B cell (primary cell): ENCODE measurements at regions not wholly inside any gene's neighbourhood (a gene's known extent, or its start where the extent isn't known, plus 50 kb on each side); places are given as distances from the start of the nearest gene placed in this dataset.

Experiments
- ATAC-seq: fragments of 200-7000 bp; cut with Tn5 transposase; one replicate; pipeline ENCODE4 v1.10.0; 2021; ENCODE audit warnings: low read depth, mild to moderate bottlenecking, moderate number of reproducible peaks, moderate library complexity
- CTCF ChIA-PET: fragments of 350-600 bp; sonication (Branson Sonifier 250); formaldehyde crosslinking; loops from one replicate; lab custom pipeline; 2021; ENCODE audit warnings: antibody characterized with exemption, inconsistent platforms; lab: Charles Lee
- POLR2A ChIA-PET: fragments of 350-600 bp; sonication (Branson Sonifier 250); formaldehyde crosslinking; loops from one replicate; lab custom pipeline; 2021; ENCODE audit warnings: antibody characterized with exemption; lab: Charles Lee
- DNase-seq: peaks from one replicate; pipeline ENCODE4 v3.0.0; 2013
- H2AFZ ChIP-seq: 2 replicates; pipeline ENCODE4 v1.6.1; 2012; ENCODE audit warnings: mild to moderate bottlenecking, low read depth, low read length; ENCODE audit not compliant: insufficient read depth, poor library complexity, severe bottlenecking
- H3K27ac ChIP-seq, 2 donors: 1 replicate in 1 of 2; 2 replicates in 1 of 2; pipeline ENCODE4 v1.5.1; 2012 to 2013; ENCODE audit warnings: low read length in 2 of 2, mild to moderate bottlenecking in 2 of 2, moderate library complexity in 1 of 2
- H3K27me3 ChIP-seq, 4 experiments: fragments of 200-600 bp in 1 of 4; sonication (generic) in 1 of 4; replicated peaks in 1 of 4; 1 replicate in 2 of 4; 2 replicates in 2 of 4; pipeline versions ENCODE4 v1.6.1 to v1.7.0; 2013 to 2016; ENCODE audit warnings: low read length in 3 of 4, mild to moderate bottlenecking in 2 of 4, mixed read lengths in 1 of 4, moderate library complexity in 1 of 4; ENCODE audit not compliant: insufficient read depth in 4 of 4, control insufficient read depth in 3 of 4; ENCODE audit errors: control extremely low read depth in 1 of 4
- H3K36me3 ChIP-seq, 2 experiments: replicated peaks in 1 of 2; 1 replicate in 1 of 2; 2 replicates in 1 of 2; pipeline versions ENCODE4 v1.6.1 to v1.7.1; 2013; ENCODE audit warnings: low read length in 1 of 2; ENCODE audit not compliant: insufficient read depth in 2 of 2, control insufficient read depth in 1 of 2; ENCODE audit errors: control extremely low read depth in 1 of 2, extremely low read depth in 1 of 2
- H3K4me1 ChIP-seq, 2 donors: fragments of 200-600 bp in 1 of 2; sonication (generic) in 1 of 2; 1 replicate in 1 of 2; 2 replicates in 1 of 2; pipeline versions ENCODE4 v1.5.1 to v1.6.1; 2013 to 2017; ENCODE audit warnings: low read length in 2 of 2; ENCODE audit not compliant: control insufficient read depth in 2 of 2, insufficient read depth in 2 of 2
- H3K4me2 ChIP-seq: replicated peaks from 2 replicates; pipeline ENCODE3; 2012; ENCODE audit warnings: mild to moderate bottlenecking, low read depth, low read length; ENCODE audit not compliant: poor library complexity, severe bottlenecking
- H3K4me3 ChIP-seq, 5 experiments: fragments of 200-600 bp in 1 of 5; sonication (generic) in 1 of 5; 1 replicate in 3 of 5; 2 replicates in 2 of 5; pipeline versions ENCODE4 v1.5.1 to v1.7.0; 2011 to 2016; ENCODE audit warnings: low read length in 4 of 5, mild to moderate bottlenecking in 4 of 5, low read depth in 2 of 5, control low read depth in 1 of 5, moderate library complexity in 1 of 5; ENCODE audit not compliant: insufficient read depth in 1 of 5; ENCODE audit errors: control extremely low read depth in 1 of 5, extremely low read depth in 1 of 5
- H3K79me2 ChIP-seq: fragments of 200-600 bp; sonication (generic); one replicate; pipeline ENCODE4 v1.6.0; 2016; ENCODE audit warnings: low read length; ENCODE audit not compliant: control insufficient read depth, insufficient read depth
- H3K9ac ChIP-seq: fragments of 200-600 bp; sonication (generic); 2 replicates; pipeline ENCODE4 v1.6.1; 2017; ENCODE audit warnings: mild to moderate bottlenecking, low read length, moderate library complexity
- H3K9me3 ChIP-seq, 3 donors: one replicate each; pipeline versions ENCODE4 v1.6.1 to v1.7.1; 2013; ENCODE audit warnings: low read length in 2 of 3; ENCODE audit not compliant: control insufficient read depth in 2 of 3, insufficient read depth in 1 of 3; ENCODE audit errors: control extremely low read depth in 1 of 3
- H4K20me1 ChIP-seq: 2 replicates; pipeline ENCODE4 v1.6.0; 2012; ENCODE audit warnings: mild to moderate bottlenecking, low read length; ENCODE audit not compliant: insufficient read depth, control insufficient read depth, poor library complexity, severe bottlenecking
- H3K27ac Mint-ChIP-seq: one replicate; pipeline ENCODE4 v1.8.0; 2021; ENCODE audit warnings: mixed read lengths
- H3K27me3 Mint-ChIP-seq: one replicate; pipeline ENCODE4 v1.8.0; 2021; ENCODE audit warnings: mixed read lengths
- H3K4me1 Mint-ChIP-seq: one replicate; pipeline ENCODE4 v1.8.0; 2021; ENCODE audit warnings: mixed read lengths
- H3K4me3 Mint-ChIP-seq: one replicate; pipeline ENCODE4 v1.8.0; 2021; ENCODE audit warnings: mixed read lengths
- H3K9me3 Mint-ChIP-seq: one replicate; pipeline ENCODE4 v1.8.0; 2022; ENCODE audit warnings: mixed read lengths; ENCODE audit not compliant: insufficient read depth
- EZH2 ChIP-seq: IDR thresholded peaks from 2 replicates; pipeline ENCODE4 v1.6.1; 2012; ENCODE audit warnings: borderline replicate concordance, low read depth, mild to moderate bottlenecking, moderate library complexity, low read length; ENCODE audit not compliant: insufficient read depth, poor library complexity, severe bottlenecking
- WGBS: methylation state at CpG from one replicate; pipeline ENCODE4 v1.1.5; 2013; ENCODE audit warnings: missing lambda C conversion rate; ENCODE audit not compliant: insufficient coverage; 5-methylcytosine and 5-hydroxymethylcytosine counted together
- intact Hi-C: fragments of 100-400 bp; cut with micrococcal nuclease; formaldehyde crosslinking; loops from one replicate; pipeline ENCODE4 v1.10.0; 2022
- TF ChIP-seq, protein P1 (sequence below): fragments of 200-600 bp; IDR thresholded peaks from one replicate; pipeline ENCODE4 v1.8.0; 2022; ENCODE audit warnings: antibody characterized with exemption, mild to moderate bottlenecking

- ATAC-seq (no peak), DNase-seq (no peak)
- WGBS, result 83% methylated on average over 1 of the region's 4 CpGs
- H3K79me2 ChIP-seq, result no peaks in the 10 kb centered on the region
- H3K9ac ChIP-seq, result no peak overlapping the region
- TF ChIP-seq, protein P1, sequence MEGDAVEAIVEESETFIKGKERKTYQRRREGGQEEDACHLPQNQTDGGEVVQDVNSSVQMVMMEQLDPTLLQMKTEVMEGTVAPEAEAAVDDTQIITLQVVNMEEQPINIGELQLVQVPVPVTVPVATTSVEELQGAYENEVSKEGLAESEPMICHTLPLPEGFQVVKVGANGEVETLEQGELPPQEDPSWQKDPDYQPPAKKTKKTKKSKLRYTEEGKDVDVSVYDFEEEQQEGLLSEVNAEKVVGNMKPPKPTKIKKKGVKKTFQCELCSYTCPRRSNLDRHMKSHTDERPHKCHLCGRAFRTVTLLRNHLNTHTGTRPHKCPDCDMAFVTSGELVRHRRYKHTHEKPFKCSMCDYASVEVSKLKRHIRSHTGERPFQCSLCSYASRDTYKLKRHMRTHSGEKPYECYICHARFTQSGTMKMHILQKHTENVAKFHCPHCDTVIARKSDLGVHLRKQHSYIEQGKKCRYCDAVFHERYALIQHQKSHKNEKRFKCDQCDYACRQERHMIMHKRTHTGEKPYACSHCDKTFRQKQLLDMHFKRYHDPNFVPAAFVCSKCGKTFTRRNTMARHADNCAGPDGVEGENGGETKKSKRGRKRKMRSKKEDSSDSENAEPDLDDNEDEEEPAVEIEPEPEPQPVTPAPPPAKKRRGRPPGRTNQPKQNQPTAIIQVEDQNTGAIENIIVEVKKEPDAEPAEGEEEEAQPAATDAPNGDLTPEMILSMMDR, result no peak
- no peak for TF ChIP-seq EZH2
- no peaks in the 10 kb centered on the region for H3K36me3 ChIP-seq
- intact Hi-C loops, result no loop called here
- H2AFZ ChIP-seq, result no peak overlapping the region
- H4K20me1 ChIP-seq, result no peaks in the 10 kb centered on the region
- H3K27me3 ChIP-seq, result peaks cover 0 to 45% (median 18%) of the 10 kb centered on the region in 4 experiments
- CTCF ChIA-PET, result no interaction called here
- Mint-ChIP-seq H3K9me3 (no peaks in the 10 kb centered on the region), H3K27ac (no peak overlapping the region), H3K4me1 (peaks cover 9% of the 10 kb centered on the region), H3K27me3 (peaks cover 84% of the 10 kb centered on the region), H3K4me3 (no peak overlapping the region)
- no peaks in the 10 kb centered on the region for H3K4me1 ChIP-seq
- H3K4me3 ChIP-seq, result no peak overlapping the region
- POLR2A ChIA-PET, result no interaction called here
- H3K27ac ChIP-seq, result no peak overlapping the region
- no peak overlapping the region for H3K4me2 ChIP-seq
- peaks cover 0 to 5% (median 0%) of the 10 kb centered on the region in 3 donors for H3K9me3 ChIP-seq
These were observed 74.1 kb downstream of the RRAGC start for GRCh38 chr1:38785285-38786039.

DNA sequence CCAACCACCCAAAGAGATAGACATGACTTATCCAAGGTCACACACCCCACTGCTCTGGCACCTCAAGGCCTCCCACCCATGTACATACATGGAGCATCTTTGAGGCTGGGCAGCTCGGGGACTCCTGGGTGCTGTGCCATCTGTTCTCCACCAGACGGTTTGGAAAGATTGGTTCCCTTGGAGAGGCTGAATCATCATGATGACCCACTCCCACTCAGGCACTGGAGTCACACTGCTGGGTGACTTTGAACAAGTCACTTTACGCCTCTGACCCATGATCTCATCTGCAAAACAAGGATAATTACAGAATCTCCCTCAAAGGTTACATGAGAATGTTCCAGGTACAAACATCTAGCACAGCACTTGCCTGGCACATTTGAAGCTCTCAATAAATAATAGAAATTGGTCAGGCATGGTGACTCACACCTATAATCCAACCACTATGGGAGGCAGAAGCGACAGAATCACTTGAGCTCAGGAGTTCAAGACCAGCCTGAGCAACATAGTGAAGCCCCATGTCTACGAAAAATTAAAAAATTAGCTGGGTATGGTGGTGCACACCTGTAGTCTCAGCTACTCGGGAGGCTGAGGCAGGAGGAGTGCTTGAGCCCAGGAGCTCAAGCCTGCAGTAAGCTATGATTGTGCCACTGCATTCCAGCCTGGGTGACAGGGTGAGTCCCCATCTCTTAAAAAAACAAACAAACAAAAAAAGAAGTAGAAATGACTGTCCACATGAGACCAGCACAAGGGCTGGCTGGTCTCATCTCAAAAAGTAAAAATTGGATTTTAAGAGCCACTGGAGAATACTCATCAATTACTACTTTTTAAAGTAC lies 74.9 kb downstream of the RRAGC start:
- POLR2A ChIA-PET, result no interaction called here
- Histone ChIP-seq H3K27me3 (peaks cover 0 to 37% (median 16%) of the 10 kb centered on the region in 4 experiments), H3K4me3 (no peak overlapping the region), H3K27ac (no peak overlapping the region), H3K4me1 (no peaks in the 10 kb centered on the region), H3K9ac (no peak overlapping the region), H3K79me2 (no peaks in the 10 kb centered on the region), H3K9me3 (peaks cover 0 to 1% (median 0%) of the 10 kb centered on the region in 3 donors), H4K20me1 (no peaks in the 10 kb centered on the region), H3K4me2 (no peak overlapping the region), H3K36me3 (no peaks in the 10 kb centered on the region), H2AFZ (no peak overlapping the region)
- CTCF ChIA-PET, result no interaction called here
- Mint-ChIP-seq H3K4me3 (no peak overlapping the region), H3K27ac (no peak overlapping the region), H3K27me3 (peaks cover 82% of the 10 kb centered on the region), H3K9me3 (no peaks in the 10 kb centered on the region), H3K4me1 (peaks cover 9% of the 10 kb centered on the region)
- ATAC-seq, result no peak
- intact Hi-C loops, result no loop called here
- WGBS, result 84% methylated on average over 5 of the region's 6 CpGs
- DNase-seq, result no peak
- no peak for TF ChIP-seq EZH2
- TF ChIP-seq, protein P1, result no peak
